H9 (cell line): ENCODE measurements at regions not wholly inside any gene's neighbourhood (a gene's known extent, or its start where the extent isn't known, plus 50 kb on each side); places are given as distances from the start of the nearest gene placed in this dataset.

ENCODE experiments used
- DNase-seq: peaks from one replicate; pipeline ENCODE4 v3.0.0-alpha.2; 2017
- H2AFZ ChIP-seq: one replicate; pipeline ENCODE4 v1.6.1; 2013; ENCODE audit warnings: mild to moderate bottlenecking, low read length, control low read depth, moderate library complexity
- H2AK5ac ChIP-seq: 2 replicates; pipeline ENCODE4 v1.6.1; 2013; ENCODE audit warnings: low read length, control low read depth, mixed read lengths; ENCODE audit not compliant: insufficient read length
- H2BK120ac ChIP-seq: one replicate; pipeline ENCODE4 v1.6.1; 2013; ENCODE audit warnings: low read depth, mild to moderate bottlenecking, low read length, control low read depth, inconsistent platforms; ENCODE audit not compliant: poor library complexity, severe bottlenecking
- H2BK12ac ChIP-seq: 2 replicates; pipeline ENCODE4 v1.6.1; 2013; ENCODE audit warnings: low read length, control low read depth, mixed read lengths, low read depth; ENCODE audit not compliant: insufficient read length
- H2BK15ac ChIP-seq: 2 replicates; pipeline ENCODE4 v1.6.1; 2013; ENCODE audit warnings: low read depth, low read length, control low read depth
- H2BK20ac ChIP-seq: one replicate; pipeline ENCODE4 v1.6.1; 2013; ENCODE audit warnings: low read depth, mild to moderate bottlenecking, low read length, control low read depth, inconsistent platforms; ENCODE audit not compliant: poor library complexity, severe bottlenecking
- H2BK5ac ChIP-seq: 2 replicates; pipeline ENCODE4 v1.6.1; 2013; ENCODE audit warnings: low read length, control low read depth, mixed read lengths; ENCODE audit not compliant: insufficient read length
- H3K14ac ChIP-seq: 2 replicates; pipeline ENCODE4 v1.6.1; 2013; ENCODE audit warnings: low read length, control low read depth; ENCODE audit not compliant: insufficient read depth
- H3K18ac ChIP-seq: 2 replicates; pipeline ENCODE4 v1.6.1; 2013; ENCODE audit warnings: low read depth, mild to moderate bottlenecking, mixed read lengths, low read length, control low read depth; ENCODE audit not compliant: insufficient read length
- H3K23ac ChIP-seq: 2 replicates; pipeline ENCODE4 v1.6.1; 2013; ENCODE audit warnings: low read length, control low read depth, mixed read lengths, low read depth; ENCODE audit not compliant: insufficient read length
- H3K23me2 ChIP-seq: 2 replicates; pipeline ENCODE4 v1.6.1; 2013; ENCODE audit warnings: low read depth, mild to moderate bottlenecking, mixed read lengths, low read length, control low read depth; ENCODE audit not compliant: insufficient read length, poor library complexity, severe bottlenecking
- H3K27ac ChIP-seq: 2 replicates; pipeline ENCODE4 v1.5.1; 2013; ENCODE audit warnings: low read length, control low read depth, mixed read lengths, low read depth; ENCODE audit not compliant: insufficient read length
- H3K27me3 ChIP-seq: 2 replicates; pipeline ENCODE4 v1.6.1; 2013; ENCODE audit warnings: low read length, control low read depth, inconsistent platforms; ENCODE audit not compliant: insufficient read depth
- H3K4ac ChIP-seq: 2 replicates; pipeline ENCODE4 v1.6.1; 2013; ENCODE audit warnings: low read depth, mild to moderate bottlenecking, control low read depth, inconsistent platforms, low read length, moderate library complexity
- H3K4me1 ChIP-seq: 2 replicates; pipeline ENCODE4 v1.6.1; 2013; ENCODE audit warnings: low read length, control low read depth, inconsistent platforms; ENCODE audit not compliant: insufficient read depth
- H3K4me2 ChIP-seq: 2 replicates; pipeline ENCODE4 v1.6.1; 2013; ENCODE audit warnings: low read length, control low read depth, mixed read lengths; ENCODE audit not compliant: insufficient read length, insufficient read depth
- H3K56ac ChIP-seq: 2 replicates; pipeline ENCODE4 v1.6.1; 2013; ENCODE audit warnings: low read depth, mild to moderate bottlenecking, mixed read lengths, low read length, control low read depth; ENCODE audit not compliant: insufficient read length
- H3K79me1 ChIP-seq: 2 replicates; pipeline ENCODE4 v1.6.1; 2013; ENCODE audit warnings: low read depth, mild to moderate bottlenecking, moderate library complexity, low read length, control low read depth, inconsistent platforms; ENCODE audit not compliant: insufficient read depth, poor library complexity, severe bottlenecking
- H3K79me2 ChIP-seq: 2 replicates; pipeline ENCODE4 v1.6.1; 2013; ENCODE audit warnings: low read length, control low read depth, inconsistent platforms; ENCODE audit not compliant: insufficient read depth
- H3K9ac ChIP-seq: 2 replicates; pipeline ENCODE4 v1.6.1; 2013; ENCODE audit warnings: low read length, control low read depth, mixed read lengths; ENCODE audit not compliant: insufficient read length; ENCODE audit errors: extremely low read depth
- H3K9me3 ChIP-seq: one replicate; pipeline ENCODE4 v1.6.1; 2013; ENCODE audit warnings: low read depth, low read length, inconsistent platforms; ENCODE audit not compliant: control insufficient read depth
- H3T11ph ChIP-seq: one replicate; pipeline ENCODE4 v1.6.1; 2013; ENCODE audit warnings: mild to moderate bottlenecking, low read length, control low read depth, inconsistent platforms
- H4K20me1 ChIP-seq: one replicate; pipeline ENCODE4 v1.6.1; 2013; ENCODE audit not compliant: control insufficient read depth, insufficient read length, insufficient read depth
- H4K5ac ChIP-seq: 2 replicates; pipeline ENCODE4 v1.6.1; 2013; ENCODE audit warnings: low read depth, mild to moderate bottlenecking, mixed read lengths, low read length, control low read depth; ENCODE audit not compliant: insufficient read length
- H4K8ac ChIP-seq: replicated peaks from 2 replicates; pipeline ENCODE4 v1.6.1; 2013; ENCODE audit warnings: low read length, control low read depth, mixed read lengths, low read depth; ENCODE audit not compliant: insufficient read length
- H4K91ac ChIP-seq: 2 replicates; pipeline ENCODE4 v1.6.1; 2013; ENCODE audit warnings: low read depth, mild to moderate bottlenecking, moderate library complexity, mixed read lengths, low read length, control low read depth; ENCODE audit not compliant: insufficient read length
- H3K27ac Mint-ChIP-seq, 3 experiments: 2 replicates in 2 of 3; 3 replicates in 1 of 3; pipeline ENCODE4 v1.8.0; 2020 to 2021; ENCODE audit warnings: mixed read lengths in 3 of 3, mild to moderate bottlenecking in 1 of 3, moderate library complexity in 1 of 3
- H3K27me3 Mint-ChIP-seq: 2 replicates; pipeline ENCODE4 v1.8.0; 2021; ENCODE audit warnings: low read depth, mild to moderate bottlenecking, moderate library complexity, mixed read lengths
- H3K36me3 Mint-ChIP-seq, 3 experiments: 2 replicates in 2 of 3; 3 replicates in 1 of 3; pipeline ENCODE4 v1.8.0; 2020 to 2021; ENCODE audit warnings: low read depth in 3 of 3, mixed read lengths in 3 of 3; ENCODE audit not compliant: insufficient read depth in 1 of 3
- H3K4me1 Mint-ChIP-seq, 2 experiments: 2 replicates each; pipeline ENCODE4 v1.8.0; 2020; ENCODE audit warnings: mixed read lengths in 2 of 2
- H3K4me3 Mint-ChIP-seq, 2 experiments: 2 replicates in 1 of 2; 3 replicates in 1 of 2; pipeline ENCODE4 v1.8.0; 2020 to 2021; ENCODE audit warnings: mild to moderate bottlenecking in 2 of 2, mixed read lengths in 2 of 2, moderate library complexity in 1 of 2
- H3K9me3 Mint-ChIP-seq, 2 experiments: 2 replicates in 1 of 2; 3 replicates in 1 of 2; pipeline ENCODE4 v1.8.0; 2020; ENCODE audit warnings: mild to moderate bottlenecking in 2 of 2, mixed read lengths in 2 of 2, moderate library complexity in 1 of 2
- CTCF ChIP-seq: fragments of 200-600 bp; sonication (generic); conservative IDR thresholded peaks from 3 replicates; pipeline ENCODE4 v1.8.0; 2021; ENCODE audit warnings: antibody characterized with exemption, mild to moderate bottlenecking
- WGBS: extraction: QIAGEN DNeasy Blood & Tissue Kit; methylation state at CpG from one replicate; pipeline ENCODE4 v1.1.7; 2013; ENCODE audit warnings: missing lambda C conversion rate, low lambda C conversion rate, mixed read lengths; ENCODE audit not compliant: insufficient read length; ENCODE audit errors: extremely low coverage; 5-methylcytosine and 5-hydroxymethylcytosine counted together

DNA sequence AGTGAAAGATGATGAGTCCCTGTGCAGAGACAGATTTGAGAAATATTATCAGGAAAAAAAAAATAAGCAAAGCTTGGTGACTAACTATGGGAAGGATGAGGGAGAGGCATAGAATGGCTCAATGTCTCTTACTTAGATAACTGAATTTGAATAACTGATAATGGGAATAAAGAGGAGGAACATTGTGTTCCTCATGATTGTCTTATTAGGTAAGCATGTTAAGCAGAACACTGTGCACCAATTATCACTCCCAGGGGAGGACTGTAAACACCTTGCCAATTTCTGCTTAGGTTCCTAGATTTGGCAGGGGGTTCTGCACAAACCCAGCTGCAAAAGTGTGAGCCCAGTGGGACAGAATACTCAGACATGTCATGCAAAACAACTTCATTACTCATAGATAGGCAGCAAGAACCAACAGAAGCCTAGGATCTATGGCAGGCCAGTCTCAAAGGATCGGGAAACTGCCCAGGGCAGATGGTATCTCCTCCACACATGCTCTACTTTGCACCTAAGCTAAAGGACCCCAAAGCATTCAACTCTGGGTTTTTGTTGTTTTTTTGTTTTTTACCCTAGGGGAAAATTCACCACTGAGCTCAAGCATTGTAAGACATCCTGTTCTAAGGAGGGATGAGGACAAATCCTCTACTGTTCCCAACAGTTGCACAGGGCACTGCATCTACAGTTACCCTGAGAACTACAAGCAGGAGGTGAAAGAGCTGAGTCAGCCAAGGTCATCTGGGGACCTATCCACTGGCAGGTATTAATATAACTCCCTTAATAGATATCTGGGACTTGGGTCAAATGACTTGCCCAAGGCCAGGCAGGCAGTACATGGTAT lies 907.0 kb downstream of the RAPGEF2 start:
- no peak overlapping the region for H3T11ph ChIP-seq
- no peak overlapping the region for H3K27ac Mint-ChIP-seq
- WGBS, result no CpG with 5 or more reads among the region's 1 CpG
- no peak for DNase-seq
- H3K4me2 ChIP-seq, result no peak overlapping the region
- H3K79me2 ChIP-seq, result no peaks in the 10 kb centered on the region
- no peak overlapping the region for H3K23ac ChIP-seq
- no peak overlapping the region for H2BK120ac ChIP-seq
- H3K9me3 ChIP-seq, result no peaks in the 10 kb centered on the region
- H2BK5ac ChIP-seq, result no peak overlapping the region
- no peak overlapping the region for H3K56ac ChIP-seq
- no peaks in the 10 kb centered on the region for H3K27me3 Mint-ChIP-seq
- peaks cover 0 to 13% of the 10 kb centered on the region in 2 experiments; a peak in 4 of 5 replicates for H3K9me3 Mint-ChIP-seq
- no peak overlapping the region for H3K4ac ChIP-seq
- H3K4me3 Mint-ChIP-seq, result no peak overlapping the region
- H4K8ac ChIP-seq, result no peak overlapping the region
- H3K14ac ChIP-seq, result no peak overlapping the region
- H3K4me1 Mint-ChIP-seq, result peaks cover 4% of the 10 kb centered on the region in 2 experiments; a peak in 3 of 4 replicates
- H2AK5ac ChIP-seq, result no peak overlapping the region
- H3K27me3 ChIP-seq, result no peaks in the 10 kb centered on the region
- no peak overlapping the region for H3K9ac ChIP-seq
- H2AFZ ChIP-seq, result no peak overlapping the region
- H4K5ac ChIP-seq, result no peak overlapping the region
- no peaks in the 10 kb centered on the region for H3K23me2 ChIP-seq
- no peak overlapping the region for H2BK15ac ChIP-seq
- H2BK12ac ChIP-seq, result no peak overlapping the region
- no peak overlapping the region for H2BK20ac ChIP-seq
- no peak overlapping the region for H4K91ac ChIP-seq
- peaks cover 2 to 5% (median 4%) of the 10 kb centered on the region in 3 experiments; a peak in 4 of 7 replicates for H3K36me3 Mint-ChIP-seq
- no peak overlapping the region for H3K18ac ChIP-seq
- H3K79me1 ChIP-seq, result no peaks in the 10 kb centered on the region
- H3K4me1 ChIP-seq, result no peaks in the 10 kb centered on the region
- TF ChIP-seq CTCF, result no peak
- H4K20me1 ChIP-seq, result no peaks in the 10 kb centered on the region
- no peak overlapping the region for H3K27ac ChIP-seq
